Lower leg skin (tissue), 4 donors: ENCODE measurements at regions not wholly inside any gene's neighbourhood (a gene's known extent, or its start where the extent isn't known, plus 50 kb on each side); places are given as distances from the start of the nearest gene placed in this dataset.

ENCODE experiments used
- DNase-seq, 2 donors: peaks; one replicate each; pipeline ENCODE4 v3.0.0-alpha.2; 2019; ENCODE audit warnings: low spot score in 2 of 2
- H3K4me3 ChIP-seq: fragments of 200-600 bp; sonication (generic); 2 replicates; pipeline ENCODE4 v1.5.1; 2017; ENCODE audit warnings: mild to moderate bottlenecking, low read depth; ENCODE audit not compliant: poor library complexity, severe bottlenecking
- CTCF ChIP-seq, 3 donors: fragments of 450-650 bp; IDR thresholded peaks; one replicate each; pipeline ENCODE4 v1.5.1; 2016; ENCODE audit warnings: antibody characterized with exemption in 3 of 3, mild to moderate bottlenecking in 3 of 3, moderate library complexity in 2 of 3
- POLR2A ChIP-seq, 2 donors: fragments of 450-650 bp; IDR thresholded peaks; one replicate each; pipeline ENCODE4 v1.6.1; 2016 to 2017; ENCODE audit warnings: antibody characterized with exemption in 2 of 2, mild to moderate bottlenecking in 1 of 2, moderate library complexity in 1 of 2
- WGBS, 2 donors: methylation state at CpG; one replicate each; pipeline ENCODE4 v1.1.5; 2018; 5-methylcytosine and 5-hydroxymethylcytosine counted together
- intact Hi-C: fragments of 100-400 bp; cut with DNase I; formaldehyde crosslinking; loops from one replicate; pipeline ENCODE4 v1.15.0; 2023; ENCODE audit warnings: low total_unique reads

- 91 to 100% methylated on average over 1 of the region's 1 CpG for WGBS, 2 donors
- DNase-seq: no peak
- intact Hi-C loops: no loop called here
- TF ChIP-seq POLR2A (IDR thresholded peaks at IDR 0.05) (no peak), CTCF (IDR thresholded peaks at IDR 0.05) (no peak)
- H3K4me3 ChIP-seq: no peak overlapping the region
Measured at GRCh38 chr1:70518106-70518505, 107.0 kb downstream of the CTH start.

GRCh38 chr1:70528590-70529333 is 117.7 kb downstream of the CTH start:
- TF ChIP-seq CTCF (IDR thresholded peaks at IDR 0.05) (peak in 1 of 3 donors; percentile 20), POLR2A (IDR thresholded peaks at IDR 0.05) (no peak)
- 30 to 31% methylated on average over 12 of the region's 12 CpGs for WGBS, 2 donors
- peak in 1 of 2 donors; percentile 22 for DNase-seq
- intact Hi-C loops: loop anchor here (10.0 kb wide), 1 partner anchor 526 kb away; no protein-coding TSS in a partner anchor
- no peak overlapping the region for H3K4me3 ChIP-seq

- intact Hi-C loops: no loop called here
- DNase-seq: no peak
- TF ChIP-seq CTCF (IDR thresholded peaks at IDR 0.05) (no peak), POLR2A (IDR thresholded peaks at IDR 0.05) (no peak)
- WGBS, 2 donors: 83% methylated on average over 3 of the region's 3 CpGs
- no peak overlapping the region for H3K4me3 ChIP-seq
Measured at GRCh38 chr1:70536708-70537366, 125.8 kb downstream of the CTH start.

- DNase-seq: no peak
- intact Hi-C loops: no loop called here
- 86 to 89% methylated on average over 3 of the region's 3 CpGs for WGBS, 2 donors
Measured at GRCh38 chr1:70537788-70538187, 126.7 kb downstream of the CTH start.

GRCh38 chr1:70542030-70542429 is 131.0 kb downstream of the CTH start:
- no peak for DNase-seq
- intact Hi-C loops: no loop called here
- TF ChIP-seq CTCF (IDR thresholded peaks at IDR 0.05) (no peak), POLR2A (IDR thresholded peaks at IDR 0.05) (no peak)
- no peak overlapping the region for H3K4me3 ChIP-seq

More at GRCh38 chr1:70537788-70538187, 126.7 kb downstream of the CTH start:
- no peak for TF ChIP-seq CTCF (IDR thresholded peaks at IDR 0.05)
- TF ChIP-seq POLR2A (IDR thresholded peaks at IDR 0.05): no peak
- no peak overlapping the region for H3K4me3 ChIP-seq
